Urothelium cell line (cell line): ENCODE measurements at regions not wholly inside any gene's neighbourhood (a gene's known extent, or its start where the extent isn't known, plus 50 kb on each side); places are given as distances from the start of the nearest gene placed in this dataset.

Experiments used
- DNase-seq: peaks from one replicate; pipeline ENCODE4 v3.0.0; 2011; ENCODE audit warnings: low spot score, mixed read lengths
- FAIRE-seq: peaks from 2 replicates; lab custom pipeline; 2011; peaks lifted over from hg19 to GRCh38; lab: Jason Lieb, UNC

GRCh38 chr6:21507811-21508210, 85.7 kb upstream of the SOX4 start:
- FAIRE-seq (no peak), DNase-seq (no peak)

GRCh38 chr6:21508753-21509152, 84.8 kb upstream of the SOX4 start:
- FAIRE-seq: no peak
- no peak for DNase-seq

- DNase-seq (no peak), FAIRE-seq (no peak)
Measured at GRCh38 chr6:21511891-21512550, 81.5 kb upstream of the SOX4 start.

- DNase-seq (no peak), FAIRE-seq (no peak)
Measured at GRCh38 chr6:21514288-21514687, 79.3 kb upstream of the SOX4 start.

GRCh38 chr6:21518317-21518716, 75.2 kb upstream of the SOX4 start:
- DNase-seq: no peak
- no peak for FAIRE-seq

GRCh38 chr6:21519642-21520041, 73.9 kb upstream of the SOX4 start:
- DNase-seq (no peak), FAIRE-seq (no peak)

- no peak for FAIRE-seq
- no peak for DNase-seq
Measured at GRCh38 chr6:21521276-21521675, 72.3 kb upstream of the SOX4 start.

- FAIRE-seq: no peak
- no peak for DNase-seq
Measured at GRCh38 chr6:21522143-21522747, 71.3 kb upstream of the SOX4 start.

- no peak for FAIRE-seq
- peak; percentile 13 for DNase-seq
Measured at GRCh38 chr6:21522797-21523456, 70.6 kb upstream of the SOX4 start.

GRCh38 chr6:21523652-21524051, 69.9 kb upstream of the SOX4 start:
- FAIRE-seq: no peak
- no peak for DNase-seq

GRCh38 chr6:21524201-21524600, 69.3 kb upstream of the SOX4 start:
- DNase-seq (no peak), FAIRE-seq (no peak)

GRCh38 chr6:21526974-21527373, 66.6 kb upstream of the SOX4 start:
- FAIRE-seq (no peak), DNase-seq (no peak)

- no peak for DNase-seq
- FAIRE-seq: no peak
Measured at GRCh38 chr6:21527731-21528130, 65.8 kb upstream of the SOX4 start.

- FAIRE-seq (no peak), DNase-seq (no peak)
Measured at GRCh38 chr6:21529431-21529830, 64.1 kb upstream of the SOX4 start.

GRCh38 chr6:21531393-21531792, 62.2 kb upstream of the SOX4 start:
- DNase-seq: no peak
- no peak for FAIRE-seq

GRCh38 chr6:21533678-21534077, 59.9 kb upstream of the SOX4 start:
- FAIRE-seq (no peak), DNase-seq (no peak)

- DNase-seq (no peak), FAIRE-seq (no peak)
Measured at GRCh38 chr6:21536280-21536766, 57.2 kb upstream of the SOX4 start.

GRCh38 chr6:21537637-21538036, 55.9 kb upstream of the SOX4 start:
- FAIRE-seq: no peak

GRCh38 chr6:21538186-21538798, 55.3 kb upstream of the SOX4 start:
- no peak for FAIRE-seq

More at GRCh38 chr6:21537637-21538036, 55.9 kb upstream of the SOX4 start:
- no peak for DNase-seq

GRCh38 chr6:21539621-21540100, 53.9 kb upstream of the SOX4 start:
- FAIRE-seq (no peak), DNase-seq (no peak)

More at GRCh38 chr6:21538186-21538798, 55.3 kb upstream of the SOX4 start:
- peak; percentile 35 for DNase-seq
